D341Med (cell line): ENCODE measurements at regions not wholly inside any gene's neighbourhood (a gene's known extent, or its start where the extent isn't known, plus 50 kb on each side); places are given as distances from the start of the nearest gene placed in this dataset.
"Not testable (repeated sequence)": the region's sequence is repeated elsewhere in the genome, so short reads cannot be mapped to it uniquely, and the experiment has no call there.

Source experiments
- DNase-seq: peaks from one replicate; pipeline ENCODE4 v3.0.0; 2012; ENCODE audit warnings: low spot score

GRCh38 chr1:149841597-149842238, 57.6 kb upstream of the BOLA1 start:
- not testable (repeated sequence) for DNase-seq

- not testable (repeated sequence) for DNase-seq
Observed at GRCh38 chr1:149842458-149843064, 56.8 kb upstream of the BOLA1 start.

GRCh38 chr1:149843431-149844041, 55.8 kb upstream of the BOLA1 start:
- no peak for DNase-seq

GRCh38 chr1:149844101-149844500, 55.3 kb upstream of the BOLA1 start:
- DNase-seq, result no peak

- no peak for DNase-seq
Observed at GRCh38 chr1:149844650-149845255, 54.6 kb upstream of the BOLA1 start.

- no peak for DNase-seq
Observed at GRCh38 chr1:149845416-149845815, 54.0 kb upstream of the BOLA1 start.

DNA sequence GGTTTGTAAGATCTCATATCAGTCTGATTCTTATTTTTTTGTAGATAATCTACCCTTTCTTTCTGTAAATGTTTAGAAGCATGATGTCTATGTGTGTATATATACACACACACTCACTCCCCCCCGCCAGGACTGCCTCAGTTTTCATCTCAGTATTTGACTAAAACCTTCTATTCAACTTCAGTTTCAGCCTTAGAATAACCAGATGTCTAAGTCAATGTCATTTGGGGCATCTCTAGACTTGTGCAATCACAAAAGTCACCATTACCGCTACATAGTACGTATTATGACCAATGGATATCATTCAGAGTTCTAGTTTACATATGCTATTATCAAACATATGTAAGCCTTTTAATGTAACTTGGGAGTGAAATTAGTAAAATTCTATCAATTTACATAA, 53.3 kb upstream of the BOLA1 start:
- no peak for DNase-seq

DNA sequence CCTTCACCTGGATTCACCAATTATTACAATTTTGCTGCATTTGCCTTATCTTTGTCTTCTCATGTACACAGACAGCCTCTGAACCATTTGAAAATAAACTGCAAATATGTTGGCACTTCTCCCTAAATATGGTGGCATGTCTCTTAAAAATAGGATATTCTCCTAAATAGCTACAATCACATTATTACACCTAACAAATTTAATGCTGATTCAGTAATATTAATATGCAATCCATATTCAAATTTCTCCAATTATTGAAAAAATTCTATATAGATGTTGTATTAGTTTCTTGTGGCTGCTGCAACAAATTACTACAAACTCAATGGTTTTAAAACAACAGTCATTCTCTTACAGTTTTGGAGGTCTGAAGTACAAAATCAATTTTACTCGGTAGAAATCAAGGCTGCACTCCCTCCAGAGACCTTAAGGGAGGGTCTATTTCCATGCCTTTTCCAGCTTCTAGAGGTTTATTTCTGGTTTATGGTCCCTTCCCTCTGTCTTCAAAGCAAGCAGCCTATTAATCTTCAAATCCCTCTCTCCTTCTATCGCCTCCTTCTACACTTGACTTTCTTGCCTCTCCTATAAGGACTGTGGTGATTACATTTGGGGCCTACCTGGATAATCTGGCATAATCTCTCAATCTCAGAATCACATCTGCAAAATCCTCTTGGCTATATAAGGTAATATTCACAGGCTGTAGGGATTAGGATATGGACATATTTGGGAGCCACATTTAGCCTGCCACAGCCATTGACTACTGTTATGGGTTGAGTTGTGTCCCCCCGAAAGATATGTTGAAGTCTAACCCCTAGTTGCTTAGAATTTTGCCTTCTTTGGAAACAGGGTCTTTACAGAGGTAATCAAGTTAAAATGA, 52.5 kb upstream of the BOLA1 start:
- no peak for DNase-seq

DNA sequence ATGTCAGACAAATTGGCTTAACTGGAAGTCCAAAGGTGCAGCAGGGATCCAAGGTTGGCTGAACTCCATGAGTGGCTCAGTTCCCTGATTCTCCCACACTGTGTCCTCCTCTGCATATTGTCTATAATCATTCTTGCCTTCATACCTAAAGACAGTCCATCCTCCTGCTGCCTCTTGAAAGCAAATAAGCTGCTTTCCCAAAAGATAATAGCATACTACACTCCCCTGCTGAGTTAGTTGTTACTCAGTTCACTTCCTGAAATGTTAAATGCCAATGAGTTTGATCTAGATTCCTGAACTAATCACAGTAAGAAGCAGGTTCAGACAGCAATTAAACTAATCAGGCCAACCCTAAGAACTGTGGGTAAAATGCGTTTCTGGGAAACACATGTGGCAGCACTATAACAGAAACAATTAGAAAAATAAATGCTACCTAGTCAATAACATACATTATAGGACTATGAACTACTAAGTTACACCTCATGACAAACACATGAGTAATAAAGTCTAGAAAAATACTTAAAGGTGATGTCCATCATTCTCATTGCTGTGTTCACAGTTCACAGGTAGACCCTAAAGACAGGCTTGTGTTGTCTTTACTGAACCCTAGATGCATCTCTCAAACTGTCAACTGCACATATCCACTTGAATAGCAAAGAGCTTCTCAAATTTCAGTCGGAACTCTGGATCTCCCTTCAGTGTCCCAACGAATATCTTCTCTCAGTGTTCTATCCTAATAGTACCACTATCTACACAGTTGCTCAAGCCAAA, 50.8 kb upstream of the BOLA1 start:
- peak; percentile 10 for DNase-seq

- DNase-seq, result no peak
Observed at GRCh38 chr1:149849111-149849946, 50.0 kb upstream of the BOLA1 start.
